Neural crest cell (in vitro differentiated cells): ENCODE measurements at regions not wholly inside any gene's neighbourhood (a gene's known extent, or its start where the extent isn't known, plus 50 kb on each side); places are given as distances from the start of the nearest gene placed in this dataset.

Source experiments
- DNase-seq: peaks from one replicate; pipeline ENCODE4 v3.0.0; 2021; ENCODE audit warnings: low read depth, mixed read lengths, low spot score
- H3K27ac Mint-ChIP-seq: one replicate; pipeline ENCODE4 v1.8.0; 2021; ENCODE audit warnings: mild to moderate bottlenecking, mixed read lengths; ENCODE audit not compliant: unreplicated experiment
- H3K27me3 Mint-ChIP-seq: 2 replicates; pipeline ENCODE4 v1.8.0; 2021; ENCODE audit warnings: low read depth, mild to moderate bottlenecking, mixed read lengths
- H3K36me3 Mint-ChIP-seq: 2 replicates; pipeline ENCODE4 v1.8.0; 2021; ENCODE audit warnings: low read depth, mild to moderate bottlenecking, mixed read lengths
- H3K4me1 Mint-ChIP-seq: 2 replicates; pipeline ENCODE4 v1.8.0; 2021; ENCODE audit warnings: mixed read lengths
- H3K4me3 Mint-ChIP-seq: one replicate; pipeline ENCODE4 v1.8.0; 2021; ENCODE audit warnings: mild to moderate bottlenecking, mixed read lengths
- H3K9me3 Mint-ChIP-seq: 2 replicates; pipeline ENCODE4 v1.8.0; 2021; ENCODE audit warnings: mixed read lengths
- TF ChIP-seq, protein P1 (sequence below): fragments of 200-600 bp; sonication (generic); conservative IDR thresholded peaks from 2 replicates; pipeline ENCODE4 v1.5.0; 2021; ENCODE audit warnings: antibody characterized with exemption, mild to moderate bottlenecking

DNA sequence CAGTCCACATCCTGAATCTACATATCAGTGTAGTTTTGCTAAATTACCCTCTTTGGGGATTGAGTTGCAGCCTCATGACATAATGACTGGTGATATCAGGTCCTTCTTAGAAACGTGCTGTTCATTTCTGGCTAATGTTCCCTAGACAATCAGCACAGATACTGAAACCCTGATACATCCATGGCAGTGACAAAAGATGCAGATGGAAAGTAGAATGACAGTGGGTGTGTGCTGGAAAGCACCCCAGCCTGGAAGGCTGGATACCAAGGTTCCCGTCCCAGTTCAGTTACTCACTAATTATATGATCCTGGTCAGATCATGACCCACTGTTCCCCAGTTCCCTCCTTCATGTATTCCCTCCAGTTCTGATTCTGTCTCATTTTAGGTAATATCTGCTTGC, 198.2 kb upstream of the FGGY start:
- H3K4me3 Mint-ChIP-seq: no peak overlapping the region
- H3K4me1 Mint-ChIP-seq: no peaks in the 10 kb centered on the region
- no peak for DNase-seq
- H3K27ac Mint-ChIP-seq: no peak overlapping the region
- H3K36me3 Mint-ChIP-seq: no peaks in the 10 kb centered on the region
- H3K9me3 Mint-ChIP-seq: peaks cover 2% of the 10 kb centered on the region
- H3K27me3 Mint-ChIP-seq: no peaks in the 10 kb centered on the region
- TF ChIP-seq, protein P1, sequence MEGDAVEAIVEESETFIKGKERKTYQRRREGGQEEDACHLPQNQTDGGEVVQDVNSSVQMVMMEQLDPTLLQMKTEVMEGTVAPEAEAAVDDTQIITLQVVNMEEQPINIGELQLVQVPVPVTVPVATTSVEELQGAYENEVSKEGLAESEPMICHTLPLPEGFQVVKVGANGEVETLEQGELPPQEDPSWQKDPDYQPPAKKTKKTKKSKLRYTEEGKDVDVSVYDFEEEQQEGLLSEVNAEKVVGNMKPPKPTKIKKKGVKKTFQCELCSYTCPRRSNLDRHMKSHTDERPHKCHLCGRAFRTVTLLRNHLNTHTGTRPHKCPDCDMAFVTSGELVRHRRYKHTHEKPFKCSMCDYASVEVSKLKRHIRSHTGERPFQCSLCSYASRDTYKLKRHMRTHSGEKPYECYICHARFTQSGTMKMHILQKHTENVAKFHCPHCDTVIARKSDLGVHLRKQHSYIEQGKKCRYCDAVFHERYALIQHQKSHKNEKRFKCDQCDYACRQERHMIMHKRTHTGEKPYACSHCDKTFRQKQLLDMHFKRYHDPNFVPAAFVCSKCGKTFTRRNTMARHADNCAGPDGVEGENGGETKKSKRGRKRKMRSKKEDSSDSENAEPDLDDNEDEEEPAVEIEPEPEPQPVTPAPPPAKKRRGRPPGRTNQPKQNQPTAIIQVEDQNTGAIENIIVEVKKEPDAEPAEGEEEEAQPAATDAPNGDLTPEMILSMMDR: no peak

DNA sequence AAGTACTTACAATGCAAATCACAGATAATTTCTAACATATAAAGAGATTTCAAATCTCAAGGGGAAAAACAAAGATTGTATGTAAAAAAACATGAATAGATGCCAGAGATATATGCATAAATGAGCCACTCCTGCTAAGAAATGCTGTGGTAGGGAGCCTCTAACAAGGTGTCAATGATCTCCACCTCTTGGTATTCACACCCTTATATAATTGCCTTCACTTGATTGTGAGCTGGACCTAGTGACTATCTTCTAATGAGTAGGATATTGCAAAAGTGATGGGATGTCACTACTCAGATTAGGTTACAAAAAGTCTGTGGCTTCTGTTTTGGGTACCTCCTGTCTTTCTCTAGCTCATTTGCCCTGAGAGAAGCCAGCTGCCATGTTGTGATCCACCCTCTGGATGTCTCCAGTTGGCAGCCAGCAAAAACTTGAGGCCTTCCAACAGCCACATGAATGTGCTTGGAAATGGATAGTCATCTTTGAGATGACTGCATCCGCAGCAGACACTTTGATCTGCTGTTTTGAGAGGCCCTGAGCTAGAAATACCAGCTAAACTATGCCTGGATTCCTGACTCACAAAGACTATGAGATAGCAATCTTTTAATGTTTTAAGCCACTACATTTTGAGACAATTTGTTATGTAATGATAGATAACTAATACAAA, 196.1 kb upstream of the FGGY start:
- Mint-ChIP-seq H3K27me3 (no peaks in the 10 kb centered on the region), H3K9me3 (peaks cover 2% of the 10 kb centered on the region), H3K36me3 (no peaks in the 10 kb centered on the region), H3K4me1 (peaks cover 4% of the 10 kb centered on the region), H3K4me3 (no peak overlapping the region), H3K27ac (no peak overlapping the region)
- no peak for DNase-seq
- TF ChIP-seq, protein P1: no peak

DNA sequence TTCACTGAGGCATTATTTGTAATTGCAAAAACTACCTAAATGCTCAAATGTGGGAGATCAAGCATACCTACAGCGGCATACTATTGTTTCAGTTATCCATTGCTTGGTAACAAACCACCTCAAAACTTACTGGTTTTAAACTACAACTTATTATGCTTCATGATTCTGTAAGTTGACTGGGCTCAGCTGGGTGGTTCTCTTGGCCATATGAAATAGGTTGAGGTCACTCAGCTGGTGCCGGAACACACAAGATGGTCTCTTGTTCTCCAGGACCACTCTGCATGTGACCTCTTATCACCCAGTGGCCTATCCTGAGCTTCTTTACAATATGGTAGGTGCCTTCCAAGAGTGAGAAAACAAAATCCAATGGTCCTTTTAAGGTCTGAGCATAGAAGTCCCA, 195.4 kb upstream of the FGGY start:
- H3K27ac Mint-ChIP-seq: no peak overlapping the region
- no peaks in the 10 kb centered on the region for H3K36me3 Mint-ChIP-seq
- DNase-seq: no peak
- no peak overlapping the region for H3K4me3 Mint-ChIP-seq
- TF ChIP-seq, protein P1: no peak
- peaks cover 10% of the 10 kb centered on the region for H3K4me1 Mint-ChIP-seq
- peaks cover 2% of the 10 kb centered on the region for H3K9me3 Mint-ChIP-seq
- H3K27me3 Mint-ChIP-seq: no peaks in the 10 kb centered on the region

DNA sequence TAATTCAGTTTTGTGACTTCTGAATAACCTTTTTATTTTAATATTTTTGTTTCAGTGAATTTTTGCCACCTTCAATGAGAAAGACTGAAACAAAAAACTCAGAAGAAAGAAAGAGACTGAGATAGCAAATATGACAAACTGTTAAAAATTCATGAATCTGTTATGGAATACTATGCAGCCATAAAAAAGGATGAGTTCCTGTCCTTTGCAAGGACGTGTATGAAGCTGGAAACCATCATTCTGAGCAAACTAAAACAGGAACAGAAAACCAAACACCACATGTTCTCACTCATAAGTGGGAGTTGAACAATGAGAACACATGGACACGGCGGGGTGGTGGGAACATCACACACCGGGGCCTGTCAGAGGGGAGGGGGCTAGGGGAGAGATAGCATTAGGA, 193.4 kb upstream of the FGGY start:
- Mint-ChIP-seq H3K9me3 (peaks cover 2% of the 10 kb centered on the region), H3K27me3 (no peaks in the 10 kb centered on the region), H3K4me3 (no peak overlapping the region), H3K36me3 (no peaks in the 10 kb centered on the region), H3K4me1 (peaks cover 10% of the 10 kb centered on the region), H3K27ac (no peak overlapping the region)
- no peak for DNase-seq
- TF ChIP-seq, protein P1: no peak

DNA sequence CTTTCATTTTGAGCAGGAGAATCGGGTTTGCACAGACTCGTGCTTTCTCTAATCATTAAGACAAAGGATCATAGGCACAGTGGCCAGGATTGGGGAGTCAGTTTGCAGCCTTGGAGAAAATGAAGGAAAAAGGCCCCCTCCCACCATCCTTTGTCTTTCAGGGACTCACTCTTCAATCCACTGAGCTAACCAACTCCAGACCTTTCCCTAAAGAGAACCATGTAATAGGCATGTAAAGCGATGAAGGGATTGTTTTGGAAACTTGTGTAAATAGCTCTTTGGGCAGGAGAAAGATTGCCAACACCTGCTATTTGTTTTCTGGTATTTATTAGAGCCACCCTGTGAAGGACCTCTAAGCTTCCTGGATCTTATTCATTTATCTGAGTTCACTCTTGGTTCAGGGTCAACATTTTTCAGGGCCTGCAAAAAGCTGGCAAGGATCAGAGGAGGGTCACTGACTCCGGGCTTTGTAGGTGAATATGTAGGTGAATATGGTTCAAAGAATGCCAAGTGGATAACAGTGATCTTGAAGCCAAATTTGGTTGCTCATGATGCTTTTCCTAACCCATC, 192.6 kb upstream of the FGGY start:
- no peak overlapping the region for H3K4me3 Mint-ChIP-seq
- peaks cover 10% of the 10 kb centered on the region for H3K4me1 Mint-ChIP-seq
- TF ChIP-seq, protein P1: no peak
- peaks cover 2% of the 10 kb centered on the region for H3K9me3 Mint-ChIP-seq
- DNase-seq: no peak
- H3K27me3 Mint-ChIP-seq: no peaks in the 10 kb centered on the region
- no peak overlapping the region for H3K27ac Mint-ChIP-seq
- H3K36me3 Mint-ChIP-seq: no peaks in the 10 kb centered on the region
